Stimulated activated CD4-positive, alpha-beta T cell treated with anti-CD3 and anti-CD28 coated beads, Interleukin-15, amount 100 ng/mL, for 1 hour (primary cell): ENCODE measurements at regions not wholly inside any gene's neighbourhood (a gene's known extent, or its start where the extent isn't known, plus 50 kb on each side); places are given as distances from the start of the nearest gene placed in this dataset.
"Not testable (repeated sequence)": the region's sequence is repeated elsewhere in the genome, so short reads cannot be mapped to it uniquely, and the experiment has no call there.

ENCODE experiments used
- DNase-seq, 2 donors: peaks; one replicate each; pipeline ENCODE4 v3.0.0-alpha.2; 2020; ENCODE audit warnings: low read depth in 1 of 2, low spot score in 1 of 2

DNA sequence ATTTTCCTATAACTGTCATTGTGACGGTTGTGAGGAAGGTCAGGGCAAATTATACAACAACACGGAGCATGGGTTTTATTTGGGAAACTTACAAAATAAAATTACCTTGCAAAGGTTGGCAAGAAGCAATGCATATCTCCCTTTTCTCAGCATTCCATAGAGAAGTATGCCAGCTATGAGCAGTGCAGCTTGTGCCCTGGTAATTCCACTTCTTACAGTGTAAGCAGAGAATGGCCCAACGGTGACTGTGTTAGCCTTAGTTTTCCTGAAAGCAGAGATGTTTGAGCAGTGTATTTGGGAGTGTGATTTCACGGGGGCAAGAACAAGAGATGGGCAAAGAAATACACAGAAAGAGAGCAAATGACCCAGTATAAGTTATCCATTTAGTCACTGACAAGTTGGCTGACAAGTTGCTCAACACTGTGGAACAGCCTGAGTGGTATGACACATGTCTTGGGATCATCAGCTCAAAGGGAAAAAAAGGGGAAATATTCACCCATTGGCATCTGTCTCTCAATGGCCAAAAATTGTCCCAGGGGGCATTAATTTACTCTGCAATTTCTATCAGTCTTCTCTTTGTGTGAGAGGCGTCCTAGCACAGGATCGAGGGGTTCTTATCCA lies 210.9 kb upstream of the NRIP1 start:
- DNase-seq = no peak

DNA sequence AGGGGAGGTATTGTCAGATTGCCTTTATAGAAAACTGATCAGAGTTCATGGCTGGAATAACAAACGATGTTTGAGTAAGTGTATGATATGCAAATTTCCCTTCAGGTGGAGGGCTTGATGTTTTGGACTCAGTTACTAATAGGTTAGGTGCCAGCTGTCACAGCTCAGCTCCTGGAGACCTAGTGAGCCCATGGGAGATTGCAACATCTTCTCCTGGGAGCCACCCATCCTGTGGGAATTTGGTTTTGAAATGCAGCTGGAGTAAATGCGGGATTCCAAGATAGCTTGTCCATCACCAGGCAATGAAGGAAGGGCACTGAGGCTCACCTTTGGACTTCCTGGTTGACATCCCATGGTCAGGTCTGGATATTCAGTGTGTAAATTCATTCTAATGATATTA lies 211.4 kb upstream of the NRIP1 start:
- DNase-seq = no peak

DNA sequence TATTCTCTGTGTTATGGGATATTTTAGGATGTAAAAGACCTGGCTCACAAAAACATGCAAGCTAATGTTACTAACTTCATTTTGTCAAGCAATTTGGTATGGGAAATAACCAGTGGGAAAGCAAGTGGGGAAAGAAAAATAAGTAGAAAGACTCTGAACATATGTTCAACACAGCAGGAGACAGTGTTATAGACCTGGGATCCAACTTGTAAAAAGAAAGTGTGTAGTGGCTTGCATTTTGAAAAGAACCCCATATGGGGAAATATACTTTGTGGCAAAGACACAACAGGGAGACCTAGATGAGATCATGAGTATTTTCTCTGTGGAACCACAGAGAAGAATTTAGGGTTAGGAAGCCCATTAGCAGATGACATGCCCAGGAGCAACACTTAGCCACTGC lies 212.7 kb upstream of the NRIP1 start:
- DNase-seq = no peak

DNA sequence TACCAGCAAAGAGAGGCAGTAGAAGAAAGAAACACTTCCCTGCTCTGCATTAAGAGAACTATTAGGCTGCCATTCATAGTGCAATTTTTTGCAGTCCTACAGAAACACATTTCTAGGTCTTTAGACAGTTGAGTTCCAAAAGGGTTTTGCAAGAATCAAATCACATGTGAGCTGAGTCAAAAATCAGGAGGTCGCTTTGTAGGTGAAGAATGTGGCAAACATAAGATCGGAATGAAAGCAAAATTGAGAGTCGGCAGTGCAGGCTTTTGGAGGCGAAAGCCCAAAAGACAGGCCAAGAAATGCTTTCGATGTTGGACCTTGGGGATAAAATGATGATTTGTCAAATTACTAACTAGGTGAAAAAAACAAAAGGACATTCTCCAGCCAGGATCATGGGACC lies 213.5 kb upstream of the NRIP1 start:
- DNase-seq = no peak

DNA sequence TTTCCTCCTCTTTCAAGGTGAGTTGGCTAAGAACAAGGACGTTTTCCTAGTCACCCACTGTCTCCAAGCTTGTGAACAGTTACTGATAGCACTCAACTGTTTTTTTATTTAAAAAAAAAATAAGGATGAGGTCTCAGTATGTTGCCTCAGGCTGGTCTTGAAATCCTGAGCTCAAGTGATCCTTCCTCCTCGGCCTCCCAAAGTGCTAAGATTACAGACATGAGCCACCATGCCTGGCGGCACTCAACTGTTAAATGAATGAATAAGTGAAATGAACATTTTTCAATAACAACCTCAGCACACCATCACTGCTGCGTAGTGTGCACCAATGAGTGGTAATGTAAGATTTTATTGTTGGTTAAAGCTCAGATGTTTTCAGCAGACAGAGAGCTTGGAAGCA lies 214.1 kb upstream of the NRIP1 start:
- no peak for DNase-seq

DNA sequence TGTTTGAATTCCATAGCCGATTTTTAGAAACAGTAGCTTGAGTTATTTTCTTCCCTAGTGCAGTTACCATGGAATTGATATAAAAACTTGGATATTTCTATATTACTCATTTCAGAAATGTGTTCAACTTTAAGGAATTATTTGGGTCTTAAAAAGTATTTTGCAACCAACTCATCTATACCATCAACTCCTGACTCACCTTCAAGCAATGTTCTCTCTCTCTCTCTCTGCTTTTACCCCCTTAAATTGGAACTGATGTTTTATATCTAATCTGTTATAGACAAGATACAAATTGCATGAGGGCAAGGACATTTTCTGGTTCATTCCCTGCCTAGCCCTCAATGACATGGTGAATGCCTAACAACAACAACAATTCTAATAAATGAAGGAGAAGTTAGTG lies 214.7 kb upstream of the NRIP1 start:
- DNase-seq = no peak

DNA sequence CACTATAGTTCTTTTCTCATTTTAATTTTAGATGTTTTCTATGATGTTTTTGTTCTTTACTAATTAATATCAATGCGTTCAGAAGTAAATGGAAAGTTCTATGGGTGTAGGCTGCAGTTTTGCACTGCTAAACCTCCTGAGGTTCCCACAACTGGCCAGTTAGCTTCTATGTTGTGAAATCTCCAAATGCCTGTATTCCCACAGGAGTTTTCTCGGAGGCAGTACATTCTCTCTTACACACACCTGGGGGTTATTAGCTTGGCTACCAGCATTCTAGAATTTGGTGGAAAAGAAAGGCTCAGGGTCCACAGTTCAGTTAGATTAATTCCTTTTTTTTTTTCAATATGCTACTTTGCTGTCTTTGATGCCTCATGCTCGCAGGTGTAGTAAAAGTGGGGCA lies 216.9 kb upstream of the NRIP1 start:
- DNase-seq = no peak

DNA sequence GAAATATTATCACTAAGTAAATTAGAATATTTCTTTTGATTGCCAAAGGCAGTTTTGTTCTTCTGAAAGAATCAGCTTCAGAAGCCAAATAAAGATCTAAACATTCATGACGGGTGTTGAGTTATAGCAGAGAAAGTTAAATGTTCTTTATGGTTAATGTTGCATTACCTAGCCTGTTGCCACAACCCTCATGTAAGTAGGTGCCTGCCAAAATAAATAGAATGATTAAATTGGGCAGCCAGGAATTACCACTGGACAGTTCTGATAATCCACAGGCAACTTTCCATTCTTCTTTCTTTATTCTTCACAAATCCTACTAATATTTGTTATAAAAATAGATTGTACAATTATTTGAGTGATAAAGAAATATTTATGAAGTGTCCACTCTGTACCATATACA lies 217.9 kb upstream of the NRIP1 start:
- no peak for DNase-seq

DNA sequence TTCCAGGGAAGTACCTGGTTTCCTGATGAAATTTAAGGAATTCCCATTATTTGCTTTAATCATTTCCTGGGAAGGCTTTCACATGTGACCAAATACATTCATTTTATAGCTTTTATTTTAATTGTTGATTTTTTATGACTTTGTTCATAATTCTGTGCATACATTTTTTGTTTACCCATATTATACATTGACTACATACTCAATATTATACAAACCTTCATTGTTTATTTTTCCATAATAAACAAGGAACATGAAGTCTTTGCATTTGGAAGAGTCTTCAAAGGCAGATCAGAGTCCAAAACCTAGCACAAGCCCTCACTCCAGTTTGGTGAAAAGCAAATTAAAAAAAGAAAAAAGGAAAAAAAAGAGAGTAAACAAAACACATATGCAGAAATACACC lies 218.3 kb upstream of the NRIP1 start:
- no peak for DNase-seq

DNA sequence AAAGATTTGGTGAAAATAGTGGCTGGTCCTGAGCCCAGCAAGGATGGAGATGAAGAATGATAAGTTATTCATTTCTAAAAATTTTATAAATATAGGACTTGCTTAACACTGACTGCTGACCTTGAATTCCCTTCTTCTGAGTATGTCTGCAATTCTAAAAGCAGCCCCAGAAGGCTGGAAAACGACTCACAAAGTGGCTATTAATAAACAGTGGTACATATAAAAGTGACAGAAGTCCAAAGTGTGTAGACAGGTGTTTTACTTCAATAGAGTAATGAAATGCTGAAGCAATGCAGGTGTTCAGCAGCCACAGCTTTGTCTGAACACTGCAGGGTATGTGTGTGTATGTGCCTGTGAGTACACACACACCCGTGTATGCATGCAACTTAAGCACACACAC lies 219.0 kb upstream of the NRIP1 start:
- DNase-seq = no peak

DNA sequence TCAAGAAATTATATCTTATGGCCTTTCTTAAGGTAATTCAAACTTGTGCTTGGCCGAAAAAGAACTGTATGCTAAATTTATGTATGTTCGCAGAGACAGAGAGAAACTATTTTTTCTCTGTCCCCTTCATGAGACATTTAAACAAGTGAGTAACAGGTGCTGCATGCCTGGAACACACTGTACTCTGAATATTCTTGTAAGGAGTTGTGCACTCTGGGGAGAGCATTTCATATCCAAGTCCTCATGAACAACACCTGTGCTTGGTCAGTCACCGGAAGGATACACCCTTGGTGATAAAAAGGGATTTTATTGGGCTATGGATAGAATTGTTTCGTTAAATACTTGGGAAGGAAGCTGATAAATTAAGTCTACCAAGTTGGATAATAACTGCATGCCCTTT lies 220.8 kb upstream of the NRIP1 start:
- DNase-seq = no peak

DNA sequence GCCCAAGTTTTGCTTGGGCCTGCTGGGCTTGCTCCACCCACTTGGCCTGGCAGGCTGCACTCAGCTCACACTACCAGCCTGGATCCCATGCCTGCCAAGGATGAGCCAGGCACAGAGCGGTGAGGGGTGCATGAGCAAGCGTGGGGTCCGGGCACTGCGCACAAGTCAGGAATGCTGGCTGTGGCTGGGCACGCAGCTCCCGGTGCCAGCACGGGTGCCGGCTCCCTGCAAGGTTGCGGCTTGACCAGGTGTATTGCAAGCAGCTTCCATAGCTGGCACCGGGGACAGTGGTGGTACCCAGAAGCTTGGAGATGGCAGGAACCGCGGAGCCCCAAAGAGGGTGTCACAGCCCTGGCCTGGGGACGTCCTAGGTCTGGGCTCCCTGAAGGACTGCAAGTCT lies 224.4 kb upstream of the NRIP1 start:
- no peak for DNase-seq

DNA sequence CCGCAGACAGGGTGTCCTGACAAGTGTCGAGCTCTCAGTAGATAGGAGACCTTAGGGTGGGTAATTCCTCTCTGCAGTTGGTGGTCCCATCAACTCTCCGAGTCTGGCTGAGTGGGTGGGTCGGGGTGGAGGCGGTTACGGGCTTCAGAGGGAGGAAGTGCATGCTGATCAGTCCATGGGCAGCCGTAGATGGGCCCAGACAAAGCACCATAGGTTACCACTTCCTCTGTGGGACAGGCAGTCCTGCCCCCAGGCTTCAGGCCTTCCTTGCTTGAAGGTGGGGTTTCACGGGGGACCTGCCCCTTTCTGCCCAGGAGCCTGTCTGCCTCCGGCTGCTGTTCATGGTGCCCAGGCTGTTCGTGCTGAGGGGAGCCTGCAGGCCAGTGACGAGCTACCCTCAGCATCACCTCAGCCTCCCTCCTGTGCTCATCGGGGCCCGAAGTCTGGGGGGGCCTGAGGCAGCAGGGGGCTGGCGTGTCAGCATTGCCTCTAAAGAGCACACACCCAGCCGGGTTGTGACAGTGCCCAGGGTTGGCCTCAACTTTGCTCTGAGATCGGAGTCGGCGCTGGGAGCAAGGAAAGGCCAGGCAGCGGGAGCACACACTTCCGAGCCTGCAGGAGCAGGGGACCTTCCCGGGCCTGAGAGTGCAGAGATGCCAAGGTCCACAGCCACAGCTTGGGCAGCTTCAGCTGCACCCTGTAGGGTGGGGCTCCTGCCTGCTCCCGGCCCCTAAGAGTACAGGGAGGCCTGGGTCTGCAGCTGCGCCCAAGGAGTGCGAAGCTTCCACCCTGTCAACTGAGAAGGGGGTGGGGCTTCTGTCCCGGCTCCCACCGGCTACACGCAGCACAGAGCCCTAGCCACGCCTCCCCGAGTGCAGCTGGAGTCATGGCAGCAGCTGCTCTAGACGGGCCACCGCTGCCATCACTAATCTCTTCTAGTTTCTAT lies 225.4 kb upstream of the NRIP1 start:
- no peak for DNase-seq

DNA sequence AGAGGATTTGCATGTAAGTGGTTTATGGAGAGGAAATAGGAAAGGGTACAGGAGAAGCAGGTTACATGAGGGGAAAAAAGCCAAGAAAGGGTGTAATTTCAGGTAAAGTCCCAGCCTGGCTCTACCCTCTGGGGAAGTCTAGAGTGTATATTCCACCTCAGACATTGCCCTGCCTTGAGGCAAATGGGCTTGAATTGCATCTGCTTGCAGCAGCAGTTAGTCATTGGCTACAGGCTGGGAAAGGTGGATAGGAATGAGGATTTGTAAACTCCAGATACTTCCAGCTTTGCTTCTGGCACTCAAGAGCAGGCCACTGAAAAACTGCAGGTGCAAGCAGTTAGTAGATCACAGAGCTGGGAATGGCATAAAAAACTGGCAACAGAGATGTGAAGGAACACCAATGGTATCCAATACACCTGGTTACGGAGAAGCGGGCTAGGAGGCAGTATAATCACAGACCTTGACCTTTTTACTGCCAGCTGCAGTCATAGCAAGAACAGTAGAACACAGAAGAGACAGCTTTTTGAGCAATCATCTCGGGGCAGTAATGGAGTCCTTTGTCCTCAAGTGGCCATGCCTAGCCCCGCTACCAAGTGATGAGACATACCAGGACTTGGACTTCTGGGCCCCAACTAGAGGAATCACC lies 226.9 kb upstream of the NRIP1 start:
- DNase-seq = no peak

DNA sequence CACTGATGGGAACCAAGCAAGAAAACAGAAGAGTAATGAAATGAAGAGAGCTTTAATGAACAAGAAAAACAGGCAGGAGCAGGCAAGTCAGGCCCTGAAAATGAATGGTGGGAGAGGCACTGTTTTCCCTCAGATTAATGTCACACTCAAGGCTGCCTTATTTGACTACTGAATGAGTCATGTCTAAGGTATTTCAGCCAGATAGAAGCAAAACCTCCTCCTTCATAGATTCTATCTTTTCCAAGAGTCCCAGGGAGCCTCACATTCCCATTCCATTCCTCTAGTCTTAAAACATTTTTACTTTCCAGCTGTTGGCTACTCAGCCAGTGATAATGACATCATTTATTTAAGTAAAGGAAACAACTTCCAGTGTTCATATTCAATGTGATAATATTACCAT lies 228.4 kb upstream of the NRIP1 start:
- no peak for DNase-seq

DNA sequence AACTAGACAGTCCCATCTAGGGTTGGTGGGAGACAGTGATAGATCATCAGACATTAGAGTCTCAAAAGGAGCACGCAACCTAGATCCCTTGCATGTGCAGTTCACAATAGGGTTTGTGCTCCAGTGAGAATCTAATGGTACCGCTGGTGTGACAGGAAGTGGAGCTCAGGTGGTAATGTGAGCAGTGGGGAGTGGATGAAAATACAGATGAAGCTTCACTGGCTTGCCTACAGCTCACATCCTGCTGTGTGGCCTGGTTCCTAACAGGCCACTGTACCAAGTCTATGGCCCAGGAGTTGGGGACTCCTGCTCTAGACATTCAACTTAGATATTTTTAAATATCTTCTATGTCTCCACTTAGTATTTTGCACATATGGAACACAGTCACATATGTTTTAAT lies 231.1 kb upstream of the NRIP1 start:
- DNase-seq = no peak

DNA sequence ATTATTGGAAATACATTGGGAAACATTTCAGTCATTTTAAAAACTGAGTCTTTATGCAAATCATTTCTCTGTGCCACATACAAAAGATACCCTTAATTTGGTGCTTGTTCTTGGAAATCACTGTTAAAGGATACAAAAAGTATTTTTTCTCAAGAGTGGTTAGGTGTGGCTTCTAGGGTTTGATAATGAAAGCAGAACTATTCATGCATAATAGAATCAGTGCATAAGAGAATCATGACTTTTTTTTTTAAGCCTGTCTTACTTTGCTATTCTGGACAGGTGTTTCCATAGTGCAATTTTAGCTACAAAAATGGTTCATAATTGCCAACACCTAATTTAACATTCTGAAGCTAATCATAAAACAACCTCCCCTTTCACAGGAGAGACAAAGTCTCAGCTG lies 233.0 kb upstream of the NRIP1 start:
- DNase-seq = no peak

DNA sequence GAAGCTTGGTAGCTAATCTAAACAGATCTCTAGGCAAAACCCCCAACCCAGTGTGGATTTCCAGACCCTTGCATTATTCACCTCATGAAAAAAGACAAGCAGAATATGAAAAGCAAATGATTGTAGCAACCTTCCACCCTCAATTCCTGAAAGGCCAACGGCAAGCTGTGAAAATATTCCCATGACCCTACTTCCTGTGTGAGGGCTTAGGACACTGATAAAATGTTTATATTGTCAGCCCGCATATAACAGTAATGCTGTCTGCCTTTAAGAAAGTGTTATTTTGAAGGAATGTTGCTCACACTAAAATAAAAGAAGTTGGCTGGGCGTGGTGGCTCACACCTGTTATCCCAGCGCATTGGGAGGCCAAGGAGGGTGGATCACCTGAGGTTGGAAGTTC lies 233.5 kb upstream of the NRIP1 start:
- DNase-seq = no peak

DNA sequence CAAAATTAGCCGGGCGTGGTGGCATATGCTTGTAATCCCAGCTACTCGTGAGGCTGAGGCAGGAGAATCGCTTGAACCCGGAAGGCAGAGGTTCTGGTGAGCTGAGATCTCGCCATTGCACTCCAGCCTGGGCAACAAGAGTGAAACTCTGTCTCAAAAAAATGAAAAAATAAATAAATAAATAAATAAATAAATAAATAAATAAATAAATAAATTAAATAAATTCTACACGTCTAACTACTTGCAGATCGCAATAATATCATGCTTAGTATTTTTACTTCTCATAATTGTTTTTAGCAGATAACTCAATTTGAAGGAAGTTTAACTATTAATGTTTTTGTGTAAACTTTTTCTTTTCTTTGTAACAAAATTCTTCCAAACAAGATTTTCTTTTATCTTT lies 234.0 kb upstream of the NRIP1 start:
- not testable (repeated sequence) for DNase-seq

DNA sequence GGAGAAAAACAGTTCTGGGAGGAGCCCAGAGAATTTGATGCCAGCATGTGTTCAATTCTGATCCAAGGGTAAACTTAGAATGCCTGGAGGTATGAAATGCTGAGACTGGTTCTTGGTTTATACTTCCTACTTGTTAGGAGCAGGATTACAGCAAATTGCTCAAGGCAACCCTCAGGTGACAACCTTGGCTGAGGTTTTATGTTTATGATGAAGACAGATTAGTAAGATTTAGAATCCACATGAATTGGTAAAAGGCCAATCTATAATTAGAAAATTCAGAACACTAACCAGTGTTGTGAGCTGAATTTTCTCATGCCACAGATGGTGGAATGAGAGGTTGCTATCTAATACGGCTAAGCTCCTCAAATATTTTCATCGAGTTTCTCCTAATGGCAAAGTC lies 235.3 kb upstream of the NRIP1 start:
- no peak for DNase-seq

DNA sequence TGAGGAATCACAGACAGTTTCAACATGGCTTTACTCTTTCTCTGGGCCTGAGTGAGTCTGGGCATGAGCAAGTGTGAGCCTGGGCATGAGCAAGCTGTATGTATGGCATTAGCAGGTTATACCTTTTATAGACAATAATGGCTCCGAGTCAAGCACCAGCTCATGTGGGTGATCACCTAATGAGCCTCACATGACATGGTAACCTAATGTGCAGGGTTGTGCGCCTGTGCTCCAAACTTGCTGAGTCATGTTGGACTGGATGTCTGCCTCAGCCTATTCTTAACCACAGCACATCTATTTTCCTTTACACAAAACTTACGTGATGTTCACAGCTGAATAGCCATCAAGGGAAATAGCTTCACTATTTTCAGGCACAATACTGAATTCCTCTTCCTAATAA lies 236.2 kb upstream of the NRIP1 start:
- DNase-seq = no peak

DNA sequence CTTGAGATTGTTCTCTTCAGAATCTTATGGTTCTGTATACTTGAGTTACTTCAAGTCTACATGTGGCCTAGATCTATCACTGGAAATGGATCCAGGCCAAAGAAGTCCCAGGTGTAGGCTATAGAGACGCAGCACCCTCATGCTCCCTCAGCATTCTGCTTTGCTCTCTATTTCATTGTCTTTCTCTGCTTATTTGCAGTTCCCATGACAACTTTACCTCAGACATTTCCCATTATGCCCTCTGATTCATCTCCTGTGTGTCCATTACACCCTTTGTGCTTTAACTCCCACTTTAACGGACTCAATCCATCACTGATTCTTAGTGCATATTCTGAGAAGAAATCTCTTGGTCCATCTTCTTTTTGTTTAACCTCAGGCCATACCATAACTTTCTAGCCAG lies 236.9 kb upstream of the NRIP1 start:
- no peak for DNase-seq
